Kidney epithelial cell (primary cell): ENCODE measurements at regions not wholly inside any gene's neighbourhood (a gene's known extent, or its start where the extent isn't known, plus 50 kb on each side); places are given as distances from the start of the nearest gene placed in this dataset.

Source experiments
- DNase-seq: peaks from one replicate; pipeline ENCODE4 v3.0.0-alpha.2; 2010; ENCODE audit warnings: low read depth
- H3K27me3 ChIP-seq: 2 replicates; pipeline ENCODE4 v1.6.0; 2011; ENCODE audit warnings: low read length; ENCODE audit not compliant: control insufficient read depth, insufficient read depth
- H3K36me3 ChIP-seq: 2 replicates; pipeline ENCODE4 v1.5.1; 2011; ENCODE audit warnings: low read length; ENCODE audit not compliant: control insufficient read depth, insufficient read depth
- H3K4me3 ChIP-seq: 2 replicates; pipeline ENCODE4 v1.5.1; 2011; ENCODE audit warnings: low read depth, mild to moderate bottlenecking, control low read depth, low read length
- CTCF ChIP-seq: IDR thresholded peaks from 2 replicates; pipeline ENCODE4 v1.5.1; 2011; ENCODE audit warnings: mild to moderate bottlenecking, moderate library complexity, low read length, control low read depth, inconsistent platforms; ENCODE audit not compliant: insufficient read depth, poor library complexity, severe bottlenecking

GRCh38 chr1:69055194-69055593, 512.5 kb upstream of the LRRC7 start:
- Histone ChIP-seq H3K36me3 (no peaks in the 10 kb centered on the region), H3K4me3 (no peak overlapping the region), H3K27me3 (no peaks in the 10 kb centered on the region)
- DNase-seq = peak; percentile 2
- no peak for TF ChIP-seq CTCF

GRCh38 chr1:69058454-69058853, 509.3 kb upstream of the LRRC7 start:
- Histone ChIP-seq H3K4me3 (no peak overlapping the region), H3K27me3 (no peaks in the 10 kb centered on the region), H3K36me3 (no peaks in the 10 kb centered on the region)
- TF ChIP-seq CTCF = no peak
- no peak for DNase-seq

GRCh38 chr1:69070660-69071373, 496.9 kb upstream of the LRRC7 start:
- DNase-seq = no peak
- Histone ChIP-seq H3K36me3 (no peaks in the 10 kb centered on the region), H3K27me3 (no peaks in the 10 kb centered on the region), H3K4me3 (no peak overlapping the region)
- TF ChIP-seq CTCF = no peak

GRCh38 chr1:69073176-69073575, 494.5 kb upstream of the LRRC7 start:
- TF ChIP-seq CTCF = no peak
- Histone ChIP-seq H3K4me3 (no peak overlapping the region), H3K27me3 (no peaks in the 10 kb centered on the region), H3K36me3 (no peaks in the 10 kb centered on the region)
- no peak for DNase-seq

GRCh38 chr1:69076631-69077030, 491.1 kb upstream of the LRRC7 start:
- DNase-seq = no peak

More at GRCh38 chr1:69076631-69077030, 491.1 kb upstream of the LRRC7 start:
- no peaks in the 10 kb centered on the region for H3K36me3 ChIP-seq
- no peak overlapping the region for H3K4me3 ChIP-seq
- no peaks in the 10 kb centered on the region for H3K27me3 ChIP-seq
- TF ChIP-seq CTCF = no peak
